Mesendoderm (in vitro differentiated cells): ENCODE measurements at regions not wholly inside any gene's neighbourhood (a gene's known extent, or its start where the extent isn't known, plus 50 kb on each side); places are given as distances from the start of the nearest gene placed in this dataset.

Experiments
- DNase-seq: peaks from one replicate; pipeline ENCODE4 v3.0.0; 2013
- H2AK5ac ChIP-seq: 2 replicates; pipeline ENCODE4 v1.6.1; 2013; ENCODE audit warnings: low read length, inconsistent platforms
- H2BK120ac ChIP-seq: 2 replicates; pipeline ENCODE4 v1.6.1; 2013; ENCODE audit warnings: low read depth, mild to moderate bottlenecking, low read length, moderate library complexity, mixed read lengths
- H2BK15ac ChIP-seq: replicated peaks from 2 replicates; pipeline ENCODE4 v1.6.1; 2013; ENCODE audit warnings: low read depth, mild to moderate bottlenecking, moderate library complexity
- H2BK5ac ChIP-seq: 2 replicates; pipeline ENCODE4 v1.6.1; 2013; ENCODE audit warnings: low read length, inconsistent platforms
- H3K18ac ChIP-seq: 2 replicates; pipeline ENCODE4 v1.6.1; 2013; ENCODE audit warnings: mild to moderate bottlenecking, low read length, mixed read lengths
- H3K23ac ChIP-seq: one replicate; pipeline ENCODE4 v1.6.1; 2013; ENCODE audit warnings: low read length
- H3K27ac ChIP-seq: 2 replicates; pipeline ENCODE4 v1.5.1; 2013; ENCODE audit warnings: low read depth, mild to moderate bottlenecking, inconsistent platforms, low read length, moderate library complexity
- H3K27me3 ChIP-seq: 2 replicates; pipeline ENCODE4 v1.6.1; 2013; ENCODE audit warnings: low read length, control low read depth, mild to moderate bottlenecking, inconsistent platforms; ENCODE audit not compliant: insufficient read depth, poor library complexity
- H3K36me3 ChIP-seq: 2 replicates; pipeline ENCODE4 v1.6.1; 2013; ENCODE audit warnings: low read length, inconsistent platforms; ENCODE audit not compliant: control insufficient read depth, insufficient read depth
- H3K4ac ChIP-seq: one replicate; pipeline ENCODE4 v1.6.1; 2013; ENCODE audit warnings: low read depth, mild to moderate bottlenecking, low read length, moderate library complexity
- H3K4me1 ChIP-seq: 2 replicates; pipeline ENCODE4 v1.6.1; 2013; ENCODE audit warnings: low read depth, low read length, inconsistent platforms; ENCODE audit not compliant: control insufficient read depth
- H3K4me2 ChIP-seq: 2 replicates; pipeline ENCODE4 v1.6.1; 2013; ENCODE audit warnings: low read length
- H3K4me3 ChIP-seq: 2 replicates; pipeline ENCODE4 v1.5.1; 2013; ENCODE audit warnings: mild to moderate bottlenecking, low read length
- H3K56ac ChIP-seq: one replicate; pipeline ENCODE4 v1.6.1; 2013; ENCODE audit warnings: low read length
- H3K79me1 ChIP-seq: 2 replicates; pipeline ENCODE4 v1.6.1; 2013; ENCODE audit warnings: low read length, inconsistent platforms
- H3K79me2 ChIP-seq: 2 replicates; pipeline ENCODE4 v1.6.1; 2013; ENCODE audit warnings: mild to moderate bottlenecking, low read length; ENCODE audit not compliant: control insufficient read depth, insufficient read depth
- H3K9ac ChIP-seq: 2 replicates; pipeline ENCODE4 v1.6.1; 2013; ENCODE audit warnings: low read length, inconsistent platforms
- H4K5ac ChIP-seq: one replicate; pipeline ENCODE4 v1.6.1; 2013; ENCODE audit warnings: low read length
- H4K8ac ChIP-seq: one replicate; pipeline ENCODE4 v1.6.1; 2013; ENCODE audit warnings: low read depth, mild to moderate bottlenecking, control low read depth, low read length, moderate library complexity
- WGBS: extraction: QIAGEN DNeasy Blood & Tissue Kit; methylation state at CpG from one replicate; pipeline ENCODE4 v1.1.7; 2013; ENCODE audit warnings: low lambda C conversion rate, missing lambda C conversion rate; ENCODE audit not compliant: insufficient coverage; ENCODE audit errors: extremely low coverage; 5-methylcytosine and 5-hydroxymethylcytosine counted together

DNA sequence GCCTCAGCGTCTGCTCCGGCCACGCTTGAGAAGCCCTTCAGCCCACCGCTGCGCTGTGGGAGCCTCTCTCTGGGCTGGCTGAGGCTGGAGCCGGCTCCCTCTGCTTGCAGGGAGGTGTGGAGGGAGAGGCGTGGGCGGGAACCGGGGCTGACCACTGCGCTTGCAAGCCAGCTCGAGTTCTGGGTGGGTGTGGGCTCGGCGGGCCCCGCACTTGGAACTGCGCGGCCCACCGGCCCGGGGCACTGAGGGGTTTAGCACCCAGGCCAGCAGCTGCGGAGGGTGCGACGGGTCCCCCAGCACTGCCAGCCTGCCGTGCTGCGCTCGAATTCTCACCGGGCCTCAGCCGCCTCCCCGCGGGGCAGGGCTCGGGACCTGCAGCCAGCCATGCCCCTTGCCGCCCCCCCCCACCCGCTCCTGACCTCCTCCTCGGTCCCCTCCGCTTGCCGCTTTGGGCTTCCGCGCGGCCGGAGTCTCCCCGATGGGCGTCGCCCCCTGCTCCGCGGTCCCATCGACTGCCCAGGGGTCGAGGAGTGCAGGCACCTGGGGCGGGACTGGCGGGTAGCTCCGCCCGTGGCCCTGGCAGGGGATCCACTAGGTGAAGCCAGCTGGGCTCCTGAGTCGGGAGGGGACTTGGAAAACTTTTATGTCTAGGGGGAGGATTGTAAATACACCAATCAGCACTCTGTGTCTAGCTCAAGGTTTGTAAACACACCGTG is 106.7 kb downstream of the RAP2B start:
- H3K36me3 ChIP-seq, result no peaks in the 10 kb centered on the region
- no peak overlapping the region for H4K8ac ChIP-seq
- WGBS, result no CpG with 5 or more reads among the region's 51 CpGs
- H3K4me1 ChIP-seq, result no peaks in the 10 kb centered on the region
- no peaks in the 10 kb centered on the region for H3K79me1 ChIP-seq
- H2BK120ac ChIP-seq, result no peak overlapping the region
- no peak overlapping the region for H3K23ac ChIP-seq
- DNase-seq, result no peak
- H2BK15ac ChIP-seq, result no peak overlapping the region
- no peak overlapping the region for H2BK5ac ChIP-seq
- H3K4me2 ChIP-seq, result no peak overlapping the region
- H3K4ac ChIP-seq, result no peak overlapping the region
- no peak overlapping the region for H2AK5ac ChIP-seq
- H3K9ac ChIP-seq, result no peak overlapping the region
- no peaks in the 10 kb centered on the region for H3K27me3 ChIP-seq
- H4K5ac ChIP-seq, result no peak overlapping the region
- no peak overlapping the region for H3K18ac ChIP-seq
- H3K27ac ChIP-seq, result no peak overlapping the region
- H3K79me2 ChIP-seq, result no peaks in the 10 kb centered on the region
- no peak overlapping the region for H3K56ac ChIP-seq
- no peak overlapping the region for H3K4me3 ChIP-seq

- no peak overlapping the region for H2BK5ac ChIP-seq
- no peak overlapping the region for H3K4ac ChIP-seq
- no peaks in the 10 kb centered on the region for H3K79me2 ChIP-seq
- no peaks in the 10 kb centered on the region for H3K27me3 ChIP-seq
- H3K9ac ChIP-seq, result no peak overlapping the region
- no peak overlapping the region for H4K5ac ChIP-seq
- no peak overlapping the region for H2BK15ac ChIP-seq
- WGBS, result no CpG with 5 or more reads among the region's 4 CpGs
- no peaks in the 10 kb centered on the region for H3K36me3 ChIP-seq
- DNase-seq, result no peak
- no peak overlapping the region for H2AK5ac ChIP-seq
- H3K18ac ChIP-seq, result no peak overlapping the region
- no peak overlapping the region for H3K4me3 ChIP-seq
- H3K23ac ChIP-seq, result no peak overlapping the region
- no peaks in the 10 kb centered on the region for H3K79me1 ChIP-seq
- no peak overlapping the region for H3K4me2 ChIP-seq
- H3K27ac ChIP-seq, result no peak overlapping the region
- H3K56ac ChIP-seq, result no peak overlapping the region
- H3K4me1 ChIP-seq, result no peaks in the 10 kb centered on the region
- no peak overlapping the region for H2BK120ac ChIP-seq
- no peak overlapping the region for H4K8ac ChIP-seq
These were observed 107.7 kb downstream of the RAP2B start for GRCh38 chr3:153269730-153270129.

- Histone ChIP-seq H3K56ac (no peak overlapping the region), H2BK5ac (no peak overlapping the region), H2BK120ac (no peak overlapping the region), H3K27me3 (no peaks in the 10 kb centered on the region), H3K79me2 (no peaks in the 10 kb centered on the region), H3K79me1 (no peaks in the 10 kb centered on the region), H3K36me3 (no peaks in the 10 kb centered on the region), H3K23ac (no peak overlapping the region), H4K8ac (no peak overlapping the region), H3K4me3 (no peak overlapping the region), H4K5ac (no peak overlapping the region), H3K4me2 (no peak overlapping the region), H3K9ac (no peak overlapping the region), H2AK5ac (no peak overlapping the region), H3K27ac (no peak overlapping the region), H3K4ac (no peak overlapping the region), H3K18ac (no peak overlapping the region), H3K4me1 (no peaks in the 10 kb centered on the region), H2BK15ac (no peak overlapping the region)
- no CpG with 5 or more reads among the region's 4 CpGs for WGBS
- DNase-seq, result peak; percentile 21
These were observed 111.2 kb downstream of the RAP2B start for GRCh38 chr3:153273217-153273616.

DNA sequence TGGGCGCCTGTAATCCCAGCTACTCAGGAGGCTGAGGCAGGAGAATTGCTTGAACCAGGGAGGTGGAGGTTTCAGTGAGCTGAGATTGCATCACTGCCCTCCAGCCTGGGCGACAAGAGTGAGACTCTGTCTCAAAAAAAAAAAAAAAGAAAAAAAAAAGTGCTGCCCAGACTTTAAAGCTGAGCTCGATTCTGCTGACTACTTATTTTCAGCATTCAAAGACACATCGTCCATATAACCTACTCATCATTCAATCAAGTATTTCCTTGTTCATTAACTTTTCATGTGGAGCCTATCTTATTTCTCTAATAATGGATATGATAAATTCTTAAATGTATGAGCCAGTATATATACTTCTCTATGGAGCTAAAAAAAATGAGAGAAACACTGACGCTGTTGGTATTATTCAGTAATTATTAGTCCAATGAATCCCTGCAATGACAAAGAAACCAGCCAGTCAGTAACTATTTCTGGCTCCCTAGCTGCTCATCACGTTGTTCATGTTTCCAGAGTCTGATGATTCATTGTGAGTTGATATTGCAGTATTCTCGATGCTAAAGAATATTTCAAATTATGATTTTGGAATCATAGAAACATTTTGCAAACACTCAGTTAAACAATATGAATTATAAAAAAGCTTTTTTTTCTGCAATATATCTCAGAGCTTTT is 111.9 kb downstream of the RAP2B start:
- Histone ChIP-seq H3K4ac (no peak overlapping the region), H3K36me3 (no peaks in the 10 kb centered on the region), H3K56ac (no peak overlapping the region), H3K4me3 (no peak overlapping the region), H2BK5ac (no peak overlapping the region), H4K8ac (no peak overlapping the region), H2BK120ac (no peak overlapping the region), H3K18ac (no peak overlapping the region), H3K4me2 (no peak overlapping the region), H3K23ac (no peak overlapping the region), H3K9ac (no peak overlapping the region), H2BK15ac (no peak overlapping the region), H3K79me1 (no peaks in the 10 kb centered on the region), H3K4me1 (no peaks in the 10 kb centered on the region), H4K5ac (no peak overlapping the region), H3K27me3 (no peaks in the 10 kb centered on the region), H3K27ac (no peak overlapping the region), H2AK5ac (no peak overlapping the region), H3K79me2 (no peaks in the 10 kb centered on the region)
- no peak for DNase-seq
- 100% methylated on average over 1 of the region's 7 CpGs for WGBS

- H3K4me3 ChIP-seq, result no peak overlapping the region
- H3K27ac ChIP-seq, result no peak overlapping the region
- no peaks in the 10 kb centered on the region for H3K36me3 ChIP-seq
These were observed 112.5 kb downstream of the RAP2B start for GRCh38 chr3:153274561-153274960.

GRCh38 chr3:153275514-153275913 is 113.5 kb downstream of the RAP2B start:
- no peak overlapping the region for H3K4me3 ChIP-seq
- no peak overlapping the region for H3K18ac ChIP-seq
- no peak overlapping the region for H3K4ac ChIP-seq
- no peaks in the 10 kb centered on the region for H3K79me2 ChIP-seq
- no peak overlapping the region for H3K56ac ChIP-seq
- no peak overlapping the region for H3K9ac ChIP-seq
- no peaks in the 10 kb centered on the region for H3K79me1 ChIP-seq
- H3K4me1 ChIP-seq, result no peaks in the 10 kb centered on the region
- no peaks in the 10 kb centered on the region for H3K36me3 ChIP-seq
- H4K8ac ChIP-seq, result peak overlapping the region; percentile 86
- DNase-seq, result no peak
- H3K23ac ChIP-seq, result no peak overlapping the region
- H2BK5ac ChIP-seq, result no peak overlapping the region
- H2BK15ac ChIP-seq, result no peak overlapping the region
- no peak overlapping the region for H2BK120ac ChIP-seq
- no peaks in the 10 kb centered on the region for H3K27me3 ChIP-seq
- H3K4me2 ChIP-seq, result no peak overlapping the region
- no peak overlapping the region for H3K27ac ChIP-seq
- H2AK5ac ChIP-seq, result no peak overlapping the region
- H4K5ac ChIP-seq, result no peak overlapping the region

More at GRCh38 chr3:153274561-153274960, 112.5 kb downstream of the RAP2B start:
- Histone ChIP-seq H3K9ac (no peak overlapping the region), H3K79me2 (no peaks in the 10 kb centered on the region), H2AK5ac (no peak overlapping the region), H3K23ac (no peak overlapping the region), H3K4me1 (no peaks in the 10 kb centered on the region), H3K18ac (no peak overlapping the region), H2BK5ac (no peak overlapping the region), H3K27me3 (no peaks in the 10 kb centered on the region), H3K56ac (no peak overlapping the region), H2BK15ac (no peak overlapping the region), H3K4me2 (no peak overlapping the region), H3K79me1 (no peaks in the 10 kb centered on the region), H3K4ac (no peak overlapping the region), H2BK120ac (no peak overlapping the region), H4K8ac (no peak overlapping the region), H4K5ac (no peak overlapping the region)
- DNase-seq, result no peak
- WGBS, result no CpG with 5 or more reads among the region's 3 CpGs
